ENCODE measurements at regions not wholly inside any gene's neighbourhood (a gene's known extent, or its start where the extent isn't known, plus 50 kb on each side); places are given as distances from the start of the nearest gene placed in this dataset.
A peak's percentile ranks its signal among the peaks of the same experiment; 100 is the strongest.

DNA sequence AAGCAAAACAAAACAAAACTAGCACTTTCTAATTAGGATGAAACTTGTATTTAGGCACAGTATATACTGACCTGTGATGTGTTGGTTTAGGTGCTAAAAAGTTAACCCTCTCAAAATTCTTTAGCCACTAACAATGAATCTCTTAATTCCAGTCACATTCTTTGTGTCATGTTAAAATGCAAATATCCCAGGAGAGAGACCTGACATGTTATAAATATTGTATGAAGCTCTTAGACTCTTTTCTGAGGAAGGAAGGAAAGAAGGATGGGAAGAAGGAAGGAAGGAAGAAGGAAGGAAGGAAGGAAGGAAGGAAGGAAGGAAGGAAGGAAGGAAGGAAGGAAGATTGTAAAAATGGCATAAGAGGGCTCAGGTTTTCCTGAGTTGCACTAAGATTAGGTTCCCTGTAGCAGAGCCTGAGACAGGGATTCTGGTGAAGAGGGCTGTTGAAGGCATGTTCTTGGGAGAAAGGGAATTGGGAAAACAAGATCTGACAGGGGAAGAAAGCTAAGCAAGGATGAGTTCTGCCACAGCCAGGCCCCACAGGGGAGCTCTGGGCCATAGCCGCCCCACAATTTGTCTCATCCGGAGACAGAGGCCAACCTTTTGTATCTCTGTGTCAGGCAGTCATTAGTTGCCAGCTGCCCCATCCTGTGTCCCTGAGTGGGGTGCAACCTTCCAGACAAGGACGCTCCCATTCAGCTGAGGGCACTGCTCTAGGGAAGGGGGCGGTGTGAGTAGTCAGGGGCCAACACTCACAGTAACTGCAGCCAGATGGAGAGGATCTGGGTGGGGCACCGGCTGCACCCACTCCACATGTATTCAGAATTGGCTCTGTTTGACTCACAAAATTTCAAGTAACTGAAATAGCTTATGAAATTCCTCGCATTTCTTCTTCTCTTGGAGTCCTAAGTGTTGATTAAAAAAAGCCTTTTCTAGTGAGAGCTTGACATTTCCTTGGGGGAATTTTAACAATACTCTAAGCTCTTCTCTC is 189.3 kb upstream of the ARG1 start:
- DNase-seq (ENCODE audit: low spot score) = peak; percentile 20

DNA sequence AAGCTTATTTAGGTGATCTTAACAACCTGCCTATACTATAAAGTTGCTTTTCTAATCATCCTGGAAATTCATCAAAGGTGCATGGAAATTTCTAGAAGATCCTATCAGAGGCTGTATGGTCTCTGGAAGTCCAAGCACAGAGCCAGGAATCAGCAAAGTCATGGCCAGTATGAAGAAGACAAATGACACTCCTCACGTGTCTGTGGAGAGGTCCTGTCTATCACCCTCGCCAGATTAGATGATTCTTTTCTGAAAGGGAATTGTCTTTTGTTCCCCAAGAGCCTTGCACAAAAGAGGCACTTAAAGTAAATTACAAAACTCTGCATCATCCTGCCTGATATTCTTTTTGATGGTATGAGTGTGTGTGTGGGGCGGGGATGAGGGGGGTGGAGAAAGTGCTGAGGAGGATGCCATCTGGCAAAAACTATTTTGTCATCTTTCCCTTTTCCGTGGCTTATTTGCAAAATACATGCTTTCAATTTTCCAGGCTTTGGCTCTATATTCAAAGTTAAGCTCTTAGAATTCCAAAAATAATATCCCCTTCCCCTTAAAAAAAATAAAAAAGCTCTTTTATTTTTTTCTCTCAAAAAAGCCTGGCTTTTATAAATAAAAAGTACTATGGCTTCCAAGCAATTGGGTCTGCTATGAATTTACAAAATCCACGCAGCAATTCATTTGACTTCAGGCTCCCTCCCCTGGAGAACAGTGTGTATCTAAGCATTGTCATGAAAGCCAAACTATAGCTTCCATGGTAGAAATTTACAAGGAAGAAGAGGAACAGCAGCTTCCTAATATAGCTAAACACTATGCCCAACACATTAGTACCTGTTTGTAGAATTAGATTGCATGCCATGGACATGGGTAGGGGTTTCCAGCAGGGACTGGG is 185.2 kb upstream of the ARG1 start:
- DNase-seq (ENCODE audit: low spot score) = peak; percentile 41

DNA sequence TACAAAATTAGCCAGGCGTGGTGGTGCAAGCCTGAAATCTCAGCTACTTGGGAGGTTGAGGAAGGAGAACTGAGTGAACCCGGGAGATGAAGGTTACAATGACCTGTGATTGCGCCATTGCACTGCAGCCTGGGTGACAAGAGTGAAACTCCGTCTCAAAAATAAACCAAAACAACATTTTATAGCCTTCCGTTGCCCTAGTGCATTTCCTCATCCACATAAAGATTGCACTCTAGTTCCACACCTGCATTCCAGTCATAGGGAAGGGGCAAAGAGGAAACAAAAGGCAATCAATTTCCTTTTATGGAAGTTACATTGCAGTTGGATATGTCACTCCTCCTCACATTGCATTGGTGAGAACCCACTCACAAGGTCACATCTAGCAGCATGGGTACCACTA is 182.7 kb upstream of the ARG1 start:
- no peak for DNase-seq (ENCODE audit: low spot score)

DNA sequence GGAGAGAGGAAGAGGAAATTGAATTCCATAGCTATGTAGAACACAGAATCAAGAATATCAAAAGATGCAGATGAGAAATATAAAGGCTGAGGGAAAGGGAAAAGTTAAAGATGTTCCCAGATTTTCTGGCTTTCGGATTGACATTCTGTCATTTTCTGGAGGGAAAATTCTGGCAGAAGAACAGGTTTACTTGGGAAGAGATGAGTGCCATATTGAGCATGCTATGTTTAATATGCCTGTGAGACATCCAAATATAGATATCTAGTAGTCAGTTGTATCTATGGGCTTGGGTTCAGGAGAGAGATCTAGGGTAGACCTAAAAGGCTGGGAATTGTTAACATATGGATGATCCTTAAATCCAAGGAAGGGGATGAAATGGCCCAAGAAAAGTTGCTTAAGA is 181.9 kb upstream of the ARG1 start:
- no peak for DNase-seq (ENCODE audit: low spot score)

DNA sequence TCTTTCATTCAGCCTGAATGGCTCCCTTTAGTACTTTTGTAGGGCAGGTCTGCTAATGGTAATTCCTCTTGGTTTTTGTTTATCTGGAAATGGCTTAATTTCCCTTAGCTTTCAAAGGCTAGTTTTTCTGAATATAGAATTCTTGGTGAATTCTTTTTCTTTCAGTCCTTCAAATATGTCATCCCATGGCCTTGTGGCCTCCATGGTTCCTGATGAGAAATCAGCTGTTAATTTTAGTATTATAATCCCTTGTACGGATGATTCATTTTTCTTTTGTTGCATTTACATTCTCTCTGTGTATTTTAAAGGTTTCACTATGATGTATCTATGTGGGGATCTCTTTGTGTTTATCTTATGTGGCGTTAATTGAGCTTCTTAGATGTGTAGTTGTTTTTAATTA is 179.6 kb upstream of the ARG1 start:
- no peak for DNase-seq (ENCODE audit: low spot score)

DNA sequence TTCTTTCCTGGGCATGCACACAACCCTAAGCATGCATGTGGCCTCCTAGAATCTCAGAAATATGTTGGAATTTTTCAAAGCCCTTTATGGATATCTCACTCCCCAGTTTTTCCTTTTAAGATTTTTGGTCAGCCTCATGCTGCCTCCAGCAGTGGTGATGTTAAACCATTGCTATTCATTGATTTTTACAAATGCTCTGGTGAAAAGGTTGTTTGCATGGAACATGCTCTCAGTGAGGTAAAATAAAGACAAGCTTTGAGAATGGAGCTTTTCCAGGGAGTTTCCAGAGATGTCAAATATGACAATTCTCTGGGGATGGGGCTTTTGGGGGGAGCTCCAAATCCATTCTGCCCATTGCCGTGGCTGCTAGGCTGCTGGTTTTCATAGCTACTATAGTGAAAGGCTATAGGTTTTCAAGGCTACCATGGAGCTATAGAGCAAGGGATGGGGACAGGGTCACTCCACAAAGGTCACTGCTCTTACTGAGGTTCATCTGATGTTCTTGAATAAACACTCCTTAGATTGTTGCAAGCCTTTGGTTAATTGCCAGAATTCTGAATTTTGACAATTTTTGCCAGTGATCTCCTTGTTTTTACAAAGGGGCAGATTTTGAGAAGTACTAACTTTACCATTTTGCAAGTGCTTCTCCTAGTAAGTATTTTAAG is 178.1 kb upstream of the ARG1 start:
- no peak for DNase-seq (ENCODE audit: low spot score)

DNA sequence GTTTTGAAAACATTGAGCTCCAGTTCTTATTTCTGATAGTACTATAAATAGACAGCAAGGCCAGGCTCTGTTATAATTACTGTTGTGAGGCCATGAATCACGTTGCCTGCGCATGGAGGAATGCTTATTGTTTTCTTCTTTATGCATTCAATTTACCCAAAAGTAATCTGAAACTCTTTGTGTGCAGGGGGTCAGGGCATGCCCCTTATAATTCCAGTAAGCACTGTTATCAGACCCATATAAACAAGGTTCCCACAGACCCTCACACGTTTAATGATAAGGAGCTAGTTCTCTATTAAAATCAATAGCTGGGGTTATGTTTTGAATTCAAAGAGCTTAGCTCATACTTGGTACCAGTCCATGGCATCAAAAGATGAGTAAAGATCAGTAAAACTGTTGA is 174.8 kb upstream of the ARG1 start:
- no peak for DNase-seq (ENCODE audit: low spot score)

DNA sequence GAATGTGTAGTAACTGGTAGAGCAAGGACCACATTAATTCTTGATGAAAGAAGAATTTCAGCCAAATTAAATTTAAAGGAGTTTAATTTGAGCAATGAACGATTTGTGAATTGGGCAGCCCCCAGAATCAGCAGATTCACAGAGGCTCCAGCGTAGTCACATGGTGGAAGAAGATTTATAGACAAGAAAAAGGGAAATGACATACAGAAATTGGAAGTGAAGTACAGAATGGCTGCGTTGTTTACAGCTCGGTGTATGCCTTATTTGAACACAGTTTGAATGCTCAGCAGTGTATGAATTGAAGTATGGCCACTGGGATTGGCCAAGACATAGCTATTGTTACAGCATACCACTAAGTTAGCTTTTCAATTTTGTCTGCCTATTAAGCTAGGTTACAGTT is 173.6 kb upstream of the ARG1 start:
- no peak for DNase-seq (ENCODE audit: low spot score)

DNA sequence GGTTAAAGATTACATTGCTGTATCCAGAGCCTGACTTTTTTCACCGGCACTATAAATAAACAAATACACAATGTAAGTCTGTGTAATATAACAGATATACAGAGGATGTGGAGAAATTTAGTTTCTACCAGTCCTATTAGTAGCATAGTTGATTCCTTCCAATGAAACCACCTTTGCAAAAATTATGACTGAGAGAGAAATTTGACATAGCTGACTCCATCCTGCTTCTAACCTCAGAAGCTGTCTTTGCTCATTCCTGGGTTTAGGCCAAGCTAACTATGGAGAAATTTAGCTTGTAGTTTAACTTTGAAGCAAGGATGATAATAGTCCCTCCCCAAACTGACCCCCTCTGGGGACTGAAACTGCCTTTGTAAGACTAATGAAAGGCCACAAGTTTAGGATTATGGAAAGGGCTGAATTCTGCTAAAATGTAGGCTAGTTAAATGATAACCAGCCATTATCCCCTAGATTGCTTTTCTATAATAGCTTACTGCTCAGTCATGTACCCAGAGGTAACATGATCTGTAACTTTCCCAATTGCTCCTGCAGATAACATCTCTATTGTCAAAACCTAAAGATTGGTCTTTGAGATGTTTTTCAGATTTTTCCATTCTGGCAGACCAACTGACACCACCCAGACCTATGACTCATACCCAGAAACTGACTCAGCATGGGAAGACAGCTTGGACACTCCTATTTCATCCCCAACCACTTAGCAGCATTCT is 172.8 kb upstream of the ARG1 start:
- no peak for DNase-seq (ENCODE audit: low spot score)

DNA sequence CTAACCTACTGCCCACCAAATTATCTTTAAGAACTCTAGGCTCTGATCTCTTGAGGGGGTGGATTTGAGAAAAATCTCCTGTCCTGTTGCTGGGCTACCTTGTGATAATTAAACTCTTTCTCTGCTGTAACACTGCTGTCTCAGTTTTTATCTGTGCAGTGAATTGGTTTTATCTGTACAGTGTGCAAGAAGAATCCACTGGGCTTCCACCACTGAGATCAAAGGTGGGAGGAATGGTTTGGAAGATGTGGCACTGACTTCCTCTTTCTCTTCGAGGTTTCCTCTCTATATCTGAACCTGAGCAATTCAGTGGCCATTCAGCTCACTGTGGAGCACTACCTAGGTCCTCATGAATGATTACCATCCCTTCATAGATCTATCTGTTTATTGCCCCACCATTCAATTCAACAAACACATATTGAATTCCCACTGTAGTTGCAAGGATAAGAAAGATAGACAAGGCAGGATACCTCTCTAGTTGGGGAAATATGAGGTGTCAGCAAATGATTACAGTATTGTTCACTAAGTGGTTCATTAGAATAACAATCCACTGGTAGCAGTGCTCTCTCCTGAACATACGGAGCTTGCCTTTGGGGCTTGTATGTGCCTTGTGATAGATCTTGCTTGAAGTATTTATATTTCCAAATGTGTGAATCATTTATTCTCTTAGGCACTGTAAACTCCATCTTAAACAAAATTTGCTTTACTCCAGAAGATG is 172.1 kb upstream of the ARG1 start:
- no peak for DNase-seq (ENCODE audit: low spot score)

DNA sequence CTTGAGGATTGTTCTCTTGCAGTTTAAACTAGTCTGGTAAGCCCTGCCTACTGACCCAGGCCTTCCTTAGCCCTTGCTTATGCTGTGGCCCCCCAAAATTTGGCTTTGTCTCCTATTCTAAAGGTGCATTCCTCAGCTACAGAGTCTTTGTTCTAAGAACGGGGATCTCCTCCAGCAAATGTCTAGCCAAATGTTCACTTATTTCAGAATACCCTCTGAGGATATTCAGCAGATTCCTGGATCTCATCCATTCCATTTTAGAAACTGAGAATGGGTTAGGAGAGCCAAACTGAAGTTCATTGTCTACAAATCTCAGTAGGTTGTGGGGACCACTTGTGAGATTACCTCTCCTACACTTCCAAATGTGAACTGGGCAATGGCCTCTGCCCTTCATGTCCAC is 164.2 kb upstream of the ARG1 start:
- no peak for DNase-seq (ENCODE audit: low spot score)

DNA sequence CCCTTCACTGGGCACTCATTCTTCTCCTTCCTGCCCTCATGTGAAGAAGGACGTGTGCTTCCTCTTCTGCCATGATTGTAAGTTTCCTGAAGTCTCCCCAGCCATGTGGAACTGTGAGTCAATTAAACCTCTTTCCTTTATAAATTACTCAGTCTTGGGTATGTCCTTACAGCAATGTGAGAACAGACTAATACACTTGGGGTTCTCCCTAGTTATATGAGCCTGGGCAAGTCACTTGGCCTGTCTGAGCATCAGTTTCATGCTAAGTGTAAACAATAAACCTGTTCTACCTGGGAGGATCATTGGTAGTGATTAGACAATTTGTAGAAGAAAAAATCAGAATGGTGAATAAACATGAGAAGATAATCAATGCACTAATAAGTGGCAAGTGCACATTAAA is 162.2 kb upstream of the ARG1 start:
- no peak for DNase-seq (ENCODE audit: low spot score)

DNA sequence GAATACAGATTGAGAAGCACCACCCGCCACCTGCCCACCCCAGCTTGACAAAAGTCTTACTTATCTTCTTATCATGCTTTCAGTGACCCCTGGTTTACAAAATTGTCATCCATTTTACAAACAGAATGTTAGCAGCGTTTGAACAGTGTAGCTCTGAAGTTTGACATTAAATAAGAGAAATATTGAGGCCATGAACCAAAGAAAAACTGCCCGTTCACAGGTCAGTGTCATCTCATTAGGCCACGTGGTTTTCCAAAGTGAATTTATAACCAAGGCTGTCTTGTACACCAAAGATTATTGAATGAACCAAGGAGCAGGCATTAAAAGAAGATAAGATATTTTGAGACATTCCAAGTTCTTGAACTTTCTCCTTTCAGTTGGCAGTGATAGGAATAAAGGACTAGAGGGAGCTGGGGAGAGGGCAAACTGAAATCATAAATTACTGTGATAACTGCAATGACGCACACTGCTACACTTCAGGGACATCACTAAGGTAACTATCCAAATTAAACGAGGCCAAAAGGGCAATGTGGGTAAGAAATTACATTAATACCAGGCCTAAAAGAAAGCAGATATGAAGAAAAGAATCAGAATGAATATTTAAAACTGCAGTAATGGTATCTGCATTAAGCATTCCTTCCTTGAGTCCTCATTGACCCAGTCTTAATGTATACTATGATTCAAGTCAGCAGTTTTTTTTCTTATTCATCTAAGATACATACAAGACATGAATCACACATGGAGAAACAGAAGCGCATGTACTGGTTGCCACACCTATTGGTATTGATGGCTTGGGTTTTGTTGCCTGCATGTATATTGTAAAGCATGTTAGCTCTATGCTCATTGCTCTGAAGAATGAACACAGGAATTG is 159.8 kb upstream of the ARG1 start:
- DNase-seq (ENCODE audit: low spot score) = no peak

DNA sequence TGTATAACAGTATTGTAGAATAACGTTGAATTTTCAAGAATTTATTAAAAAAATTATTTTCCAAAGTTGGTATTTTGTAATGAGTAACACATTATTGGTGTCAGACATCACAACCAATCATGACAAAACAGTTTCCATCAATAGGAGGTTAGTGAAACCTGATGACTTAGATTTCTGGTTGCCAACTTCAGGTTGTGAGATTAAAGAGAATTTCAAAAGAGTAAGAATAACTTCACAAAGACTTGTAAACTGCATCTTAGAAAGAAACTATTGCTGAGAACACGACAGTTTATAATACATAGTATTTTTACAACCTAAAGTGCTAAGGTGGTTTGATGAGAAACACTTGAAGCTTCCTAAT is 159.2 kb upstream of the ARG1 start:
- DNase-seq (ENCODE audit: low spot score) = no peak

DNA sequence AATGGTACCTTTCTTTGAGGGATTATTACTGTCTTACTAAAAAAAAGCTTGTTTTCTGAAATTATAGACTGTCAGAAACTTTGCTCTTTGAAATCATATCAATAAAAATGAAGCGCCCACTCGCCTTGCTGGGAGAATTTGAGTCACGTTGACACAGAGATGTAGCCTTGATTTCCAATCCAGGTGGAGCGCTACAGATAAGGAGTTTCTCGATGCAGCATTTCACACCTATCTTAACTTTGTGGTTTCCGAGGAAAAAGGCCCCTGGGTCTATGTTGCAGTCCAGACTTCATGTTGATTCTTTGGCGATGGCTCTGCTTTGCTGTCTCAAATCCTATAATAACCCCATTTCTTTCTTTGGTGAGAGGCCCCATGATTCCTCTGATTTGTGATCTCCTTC is 158.1 kb upstream of the ARG1 start:
- DNase-seq (ENCODE audit: low spot score) = no peak

DNA sequence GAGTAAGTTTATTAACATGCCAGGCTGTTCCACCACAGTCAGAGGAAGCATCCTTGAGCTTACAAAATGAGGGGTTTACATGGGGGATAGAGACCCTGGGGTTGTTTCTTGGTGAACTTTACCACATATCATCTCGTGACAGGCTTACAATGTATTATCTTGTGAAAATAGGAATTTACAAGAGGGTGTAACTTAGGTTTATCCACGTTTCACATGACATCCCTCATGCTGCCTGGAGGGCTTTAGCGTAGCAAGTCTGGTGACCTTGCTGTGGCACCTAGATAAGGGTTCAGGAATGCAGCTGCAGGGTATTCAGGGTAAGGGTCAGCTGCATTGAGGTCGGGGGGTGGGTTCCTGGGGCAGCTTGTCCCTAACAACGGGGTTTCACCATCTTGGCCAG is 154.6 kb upstream of the ARG1 start:
- DNase-seq (ENCODE audit: low spot score) = no peak

DNA sequence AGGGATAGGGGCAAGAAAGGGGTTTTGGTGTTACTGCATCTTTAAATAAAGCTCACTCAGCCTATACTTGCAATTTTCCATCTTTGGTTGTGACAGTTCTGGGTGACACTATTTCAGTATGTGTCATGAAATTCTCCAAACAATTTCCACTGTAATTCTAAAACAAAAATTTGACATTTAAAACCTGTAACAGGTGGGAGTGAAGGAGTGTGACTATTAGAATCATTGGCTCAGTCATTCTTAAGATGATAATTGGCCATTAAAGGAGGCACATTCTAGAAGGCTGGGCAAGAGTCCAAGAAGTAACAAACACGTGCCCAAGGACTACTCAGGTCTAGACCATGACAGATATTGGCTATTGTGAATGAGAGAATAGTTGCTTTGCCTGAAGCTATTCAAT is 153.3 kb upstream of the ARG1 start:
- DNase-seq (ENCODE audit: low spot score) = no peak

DNA sequence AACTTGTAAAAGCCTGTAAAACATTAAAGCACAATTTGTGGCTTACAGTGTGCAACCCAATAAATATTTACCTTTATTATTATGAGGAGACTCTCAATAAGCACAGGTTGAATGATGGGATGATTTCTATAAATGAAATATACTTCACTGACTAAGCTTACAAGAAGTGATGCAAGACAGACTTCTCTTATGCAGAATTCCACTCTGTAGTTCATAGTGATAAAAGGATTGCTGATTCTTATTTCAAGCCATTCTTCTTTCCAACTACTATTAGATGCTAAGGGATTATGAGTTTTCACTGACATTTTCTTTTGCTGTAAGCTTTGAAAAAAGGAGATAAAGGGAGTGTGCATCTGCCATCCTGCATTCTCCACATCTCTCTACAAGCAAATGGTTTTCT is 149.0 kb upstream of the ARG1 start:
- DNase-seq (ENCODE audit: low spot score) = no peak

DNA sequence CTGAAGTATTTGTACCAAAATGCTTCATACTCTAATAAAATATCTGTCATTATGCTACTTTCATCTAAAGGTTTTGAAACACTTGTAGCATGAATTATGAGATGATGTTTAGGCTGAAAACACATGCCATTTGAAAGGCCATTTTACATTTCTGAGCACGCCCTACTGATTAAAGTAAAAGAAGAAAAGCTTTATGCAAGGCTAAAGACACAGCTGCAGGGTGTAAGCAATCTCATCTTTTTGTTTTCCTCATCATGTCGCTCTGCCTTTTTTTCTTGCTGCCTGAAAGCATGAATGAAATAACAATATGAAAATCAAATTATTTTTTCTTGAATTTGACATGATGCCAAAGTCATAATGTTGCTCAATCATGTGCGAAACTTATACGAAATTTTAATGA is 148.6 kb upstream of the ARG1 start:
- no peak for DNase-seq (ENCODE audit: low spot score)

DNA sequence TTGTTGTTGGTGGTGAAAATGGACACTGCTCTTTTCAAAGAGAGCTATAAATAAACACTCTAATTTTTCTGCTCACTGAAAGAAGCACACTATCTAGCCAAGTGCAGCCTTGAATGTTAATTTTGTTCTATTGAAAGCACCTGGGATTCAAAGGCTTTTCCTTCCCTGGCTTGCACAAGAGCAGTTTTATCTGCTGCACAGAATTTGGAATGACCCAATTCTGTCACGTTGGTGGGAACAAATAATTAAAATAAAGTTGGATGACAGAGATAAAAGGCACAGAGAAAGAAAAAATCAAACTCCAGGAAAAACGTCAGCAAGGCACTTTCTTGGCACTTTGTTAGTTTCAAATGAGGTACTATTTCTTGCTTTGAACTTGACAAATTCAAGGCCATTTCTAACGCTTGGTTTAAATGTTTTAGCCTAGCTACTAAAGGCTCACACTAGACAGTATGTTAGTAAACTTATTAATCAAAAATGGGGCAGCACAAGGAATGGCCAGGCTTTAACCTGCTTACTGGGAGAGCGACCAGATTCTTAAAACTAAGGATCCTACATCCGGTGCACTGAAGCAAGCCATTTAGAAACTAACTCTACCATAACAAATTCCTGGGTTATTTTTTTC is 145.5 kb upstream of the ARG1 start:
- peak; percentile 61 for DNase-seq (ENCODE audit: low spot score)
